A673 (cell line): ENCODE measurements at regions not wholly inside any gene's neighbourhood (a gene's known extent, or its start where the extent isn't known, plus 50 kb on each side); places are given as distances from the start of the nearest gene placed in this dataset.

Source experiments
- EZH2 ChIP-seq: fragments of 200-600 bp; sonication (generic); IDR thresholded peaks from 2 replicates; pipeline ENCODE4 v1.6.1; 2017; ENCODE audit warnings: borderline replicate concordance, low read depth, mild to moderate bottlenecking, mixed read lengths, antibody characterized with exemption, low read length; ENCODE audit not compliant: poor library complexity, severe bottlenecking
- TF ChIP-seq, protein P1 (sequence below): fragments of 300-800, 200-600 bp; sonication (generic); conservative IDR thresholded peaks from 2 replicates; pipeline ENCODE4 v1.5.1; 2017; ENCODE audit warnings: low read depth, mild to moderate bottlenecking, antibody characterized with exemption, low read length, moderate library complexity, mixed read lengths

DNA sequence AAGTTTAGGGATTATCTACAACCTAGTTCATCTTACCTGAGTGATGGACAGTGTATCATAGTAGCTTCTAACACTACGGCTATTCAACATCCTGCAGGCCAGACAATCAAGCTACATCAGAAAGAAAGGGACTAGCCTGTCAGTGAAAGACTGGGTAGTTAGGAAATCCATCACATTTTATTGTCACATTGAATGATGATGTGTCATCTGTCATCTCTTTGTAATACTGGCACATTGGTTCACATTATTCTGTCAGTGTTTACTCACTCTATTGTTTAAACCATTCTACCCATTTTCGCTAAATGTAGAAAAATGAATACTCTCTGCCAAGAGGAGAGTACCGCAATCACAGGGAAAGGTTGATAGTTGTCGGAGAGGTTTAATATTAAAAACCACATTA is 1155.8 kb downstream of the TUSC7 start:
- TF ChIP-seq, protein P1, sequence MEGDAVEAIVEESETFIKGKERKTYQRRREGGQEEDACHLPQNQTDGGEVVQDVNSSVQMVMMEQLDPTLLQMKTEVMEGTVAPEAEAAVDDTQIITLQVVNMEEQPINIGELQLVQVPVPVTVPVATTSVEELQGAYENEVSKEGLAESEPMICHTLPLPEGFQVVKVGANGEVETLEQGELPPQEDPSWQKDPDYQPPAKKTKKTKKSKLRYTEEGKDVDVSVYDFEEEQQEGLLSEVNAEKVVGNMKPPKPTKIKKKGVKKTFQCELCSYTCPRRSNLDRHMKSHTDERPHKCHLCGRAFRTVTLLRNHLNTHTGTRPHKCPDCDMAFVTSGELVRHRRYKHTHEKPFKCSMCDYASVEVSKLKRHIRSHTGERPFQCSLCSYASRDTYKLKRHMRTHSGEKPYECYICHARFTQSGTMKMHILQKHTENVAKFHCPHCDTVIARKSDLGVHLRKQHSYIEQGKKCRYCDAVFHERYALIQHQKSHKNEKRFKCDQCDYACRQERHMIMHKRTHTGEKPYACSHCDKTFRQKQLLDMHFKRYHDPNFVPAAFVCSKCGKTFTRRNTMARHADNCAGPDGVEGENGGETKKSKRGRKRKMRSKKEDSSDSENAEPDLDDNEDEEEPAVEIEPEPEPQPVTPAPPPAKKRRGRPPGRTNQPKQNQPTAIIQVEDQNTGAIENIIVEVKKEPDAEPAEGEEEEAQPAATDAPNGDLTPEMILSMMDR = no peak
- no peak for TF ChIP-seq EZH2
